Body of pancreas (tissue), 4 donors: ENCODE measurements at regions not wholly inside any gene's neighbourhood (a gene's known extent, or its start where the extent isn't known, plus 50 kb on each side); places are given as distances from the start of the nearest gene placed in this dataset.

Source experiments
- CTCF ChIP-seq, 7 experiments: fragments of 450-650 bp in 4 of 7; fragments of 200-600 bp in 3 of 7; sonication (generic) in 3 of 7; IDR thresholded peaks; one replicate each; pipeline ENCODE4 v1.5.1; 2016 to 2019; ENCODE audit warnings: antibody characterized with exemption in 7 of 7
- POLR2A ChIP-seq, 3 donors: fragments of 450-650 bp; IDR thresholded peaks; one replicate each; pipeline ENCODE4 v1.6.1; 2016; ENCODE audit warnings: antibody characterized with exemption in 3 of 3, mild to moderate bottlenecking in 2 of 3

GRCh38 chr17:72502371-72503341, 381.8 kb downstream of the SOX9 start:
- TF ChIP-seq CTCF (IDR thresholded peaks at IDR 0.05) (no peak), POLR2A (IDR thresholded peaks at IDR 0.05) (no peak)
